Hepatocyte (in vitro differentiated cells): ENCODE measurements at regions not wholly inside any gene's neighbourhood (a gene's known extent, or its start where the extent isn't known, plus 50 kb on each side); places are given as distances from the start of the nearest gene placed in this dataset.

Experiments used
- EZH2 ChIP-seq: fragments of 200-600 bp; sonication (generic); IDR thresholded peaks from 2 replicates; pipeline ENCODE4 v1.6.1; 2016; ENCODE audit warnings: antibody characterized with exemption, mild to moderate bottlenecking, borderline replicate concordance
- TF ChIP-seq, protein P1 (sequence below): fragments of 200-600 bp; sonication (generic); IDR thresholded peaks from 2 replicates; pipeline ENCODE4 v1.5.1; 2016; ENCODE audit warnings: antibody characterized with exemption, mild to moderate bottlenecking; ENCODE audit not compliant: poor library complexity

DNA sequence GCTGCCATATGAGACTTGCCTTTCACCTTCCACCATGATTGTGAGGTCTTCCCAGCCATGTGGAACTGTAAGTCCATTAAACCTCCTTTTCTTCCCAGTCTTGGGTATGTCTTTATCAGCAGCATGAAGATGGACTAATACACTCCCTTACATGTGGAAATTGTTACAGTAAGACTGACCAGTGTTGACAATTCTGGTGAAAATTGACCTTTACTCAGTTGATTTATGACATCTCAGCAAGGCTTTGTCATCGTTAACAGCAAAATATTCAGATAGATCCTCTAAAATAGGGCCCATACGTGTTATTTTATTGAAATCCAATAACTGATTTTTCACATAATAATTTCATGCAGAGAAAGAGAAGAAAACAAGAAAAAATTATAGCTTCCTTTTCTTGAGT, 377.9 kb upstream of the SEMA3C start:
- TF ChIP-seq, protein P1, sequence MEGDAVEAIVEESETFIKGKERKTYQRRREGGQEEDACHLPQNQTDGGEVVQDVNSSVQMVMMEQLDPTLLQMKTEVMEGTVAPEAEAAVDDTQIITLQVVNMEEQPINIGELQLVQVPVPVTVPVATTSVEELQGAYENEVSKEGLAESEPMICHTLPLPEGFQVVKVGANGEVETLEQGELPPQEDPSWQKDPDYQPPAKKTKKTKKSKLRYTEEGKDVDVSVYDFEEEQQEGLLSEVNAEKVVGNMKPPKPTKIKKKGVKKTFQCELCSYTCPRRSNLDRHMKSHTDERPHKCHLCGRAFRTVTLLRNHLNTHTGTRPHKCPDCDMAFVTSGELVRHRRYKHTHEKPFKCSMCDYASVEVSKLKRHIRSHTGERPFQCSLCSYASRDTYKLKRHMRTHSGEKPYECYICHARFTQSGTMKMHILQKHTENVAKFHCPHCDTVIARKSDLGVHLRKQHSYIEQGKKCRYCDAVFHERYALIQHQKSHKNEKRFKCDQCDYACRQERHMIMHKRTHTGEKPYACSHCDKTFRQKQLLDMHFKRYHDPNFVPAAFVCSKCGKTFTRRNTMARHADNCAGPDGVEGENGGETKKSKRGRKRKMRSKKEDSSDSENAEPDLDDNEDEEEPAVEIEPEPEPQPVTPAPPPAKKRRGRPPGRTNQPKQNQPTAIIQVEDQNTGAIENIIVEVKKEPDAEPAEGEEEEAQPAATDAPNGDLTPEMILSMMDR, result no peak
- TF ChIP-seq EZH2, result no peak
